Inflammatory macrophage treated with lipopolysaccharide for 4 hours (primary cell): ENCODE measurements at regions not wholly inside any gene's neighbourhood (a gene's known extent, or its start where the extent isn't known, plus 50 kb on each side); places are given as distances from the start of the nearest gene placed in this dataset.
"Not testable (repeated sequence)": the region's sequence is repeated elsewhere in the genome, so short reads cannot be mapped to it uniquely, and the experiment has no call there.

Experiments used
- DNase-seq: peaks from one replicate; pipeline ENCODE4 v3.0.0-alpha.2; 2020

- no peak for DNase-seq
Measured at GRCh38 chr2:195138435-195138834, 518.6 kb upstream of the SLC39A10 start.

GRCh38 chr2:195125889-195126288 lies 531.1 kb upstream of the SLC39A10 start:
- DNase-seq: not testable (repeated sequence)

- DNase-seq: no peak
Measured at GRCh38 chr2:195124391-195125079, 532.5 kb upstream of the SLC39A10 start.

- no peak for DNase-seq
Measured at GRCh38 chr2:195122653-195123052, 534.4 kb upstream of the SLC39A10 start.

- no peak for DNase-seq
Measured at GRCh38 chr2:195121341-195121740, 535.7 kb upstream of the SLC39A10 start.

GRCh38 chr2:195119231-195119630 lies 537.8 kb upstream of the SLC39A10 start:
- no peak for DNase-seq

GRCh38 chr2:195118276-195118675 lies 538.8 kb upstream of the SLC39A10 start:
- no peak for DNase-seq

GRCh38 chr2:195117011-195117410 lies 540.0 kb upstream of the SLC39A10 start:
- DNase-seq: no peak

GRCh38 chr2:195115738-195116137 lies 541.3 kb upstream of the SLC39A10 start:
- no peak for DNase-seq

GRCh38 chr2:195108182-195108581 lies 548.8 kb upstream of the SLC39A10 start:
- DNase-seq: no peak

- no peak for DNase-seq
Measured at GRCh38 chr2:195106681-195107380, 550.2 kb upstream of the SLC39A10 start.

- DNase-seq: no peak
Measured at GRCh38 chr2:195105581-195105980, 551.4 kb upstream of the SLC39A10 start.

- no peak for DNase-seq
Measured at GRCh38 chr2:195094330-195094729, 562.7 kb upstream of the SLC39A10 start.

- DNase-seq: no peak
Measured at GRCh38 chr2:195092341-195092740, 564.7 kb upstream of the SLC39A10 start.

- DNase-seq: not testable (repeated sequence)
Measured at GRCh38 chr2:195072806-195073205, 584.2 kb upstream of the SLC39A10 start.

- no peak for DNase-seq
Measured at GRCh38 chr2:195057001-195057400, 600.0 kb upstream of the SLC39A10 start.

- DNase-seq: no peak
Measured at GRCh38 chr2:195055996-195056395, 601.0 kb upstream of the SLC39A10 start.

- no peak for DNase-seq
Measured at GRCh38 chr2:195051401-195051800, 605.6 kb upstream of the SLC39A10 start.

- DNase-seq: no peak
Measured at GRCh38 chr2:195049372-195050031, 607.5 kb upstream of the SLC39A10 start.

GRCh38 chr2:195047955-195048354 lies 609.1 kb upstream of the SLC39A10 start:
- DNase-seq: no peak

GRCh38 chr2:195044801-195045200 lies 612.2 kb upstream of the SLC39A10 start:
- no peak for DNase-seq

- DNase-seq: no peak
Measured at GRCh38 chr2:195038153-195038552, 618.9 kb upstream of the SLC39A10 start.

GRCh38 chr2:195037045-195037444 lies 620.0 kb upstream of the SLC39A10 start:
- DNase-seq: no peak

GRCh38 chr2:195031411-195031810 lies 625.6 kb upstream of the SLC39A10 start:
- no peak for DNase-seq
